K562 (cell line): ENCODE measurements at regions not wholly inside any gene's neighbourhood (a gene's known extent, or its start where the extent isn't known, plus 50 kb on each side); places are given as distances from the start of the nearest gene placed in this dataset.

Experiments
- ATAC-seq: fragments of 200-7000 bp; cut with Tn5 transposase; 3 replicates; pipeline ENCODE4 v1.9.1; 2020; ENCODE audit warnings: moderate library complexity
- BruUV-seq: library from RNA; stranded (reverse); fragments of 400-500 nt; replicated peaks from 2 replicates; lab custom pipeline; 2021; lab: Mats Ljungman, UMichigan
- CTCF ChIA-PET: fragments of 300-600 bp; formaldehyde crosslinking; extraction: SDS; loops from one replicate; lab custom pipeline; 2021; ENCODE audit warnings: low intra/inter-chr PET ratio; lab: Yijun Ruan, JAX
- POLR2A ChIA-PET: fragments of 300-600, 350-650 bp; sonication (Branson Sonifier 250); formaldehyde crosslinking; extraction: SDS; loops from one replicate; lab custom pipeline; 2021; ENCODE audit warnings: antibody characterized with exemption, inconsistent platforms; lab: Yijun Ruan, JAX
- DNase-seq, 4 experiments: peaks; one replicate each; pipeline versions ENCODE4 v3.0.0 to v3.0.0-alpha.2; 2011 to 2018; ENCODE audit warnings: low spot score in 3 of 4, mixed read lengths in 3 of 4; ENCODE audit errors: extremely low read depth in 1 of 4
- FAIRE-seq: peaks from 2 replicates; lab custom pipeline; 2011; peaks lifted over from hg19 to GRCh38; lab: Jason Lieb, UNC
- H2AFZ ChIP-seq: 2 replicates; pipeline ENCODE4 v1.6.0; 2011; ENCODE audit warnings: low read depth, low read length, control low read depth, inconsistent platforms
- H3K27ac ChIP-seq: fragments of 200-600 bp; 3 replicates; pipeline ENCODE4 v1.8.0; 2011; ENCODE audit warnings: low read depth, mild to moderate bottlenecking, control low read depth, inconsistent platforms, low read length, moderate library complexity, mixed read lengths; ENCODE audit errors: extremely low read depth
- H3K27me3 ChIP-seq, 2 experiments: fragments of 300-600 bp in 1 of 2; 2 replicates in 1 of 2; 3 replicates in 1 of 2; pipeline versions ENCODE4 v1.6.0 to v1.8.0; 2011; ENCODE audit warnings: inconsistent platforms in 2 of 2, low read length in 2 of 2, mild to moderate bottlenecking in 1 of 2, mixed read lengths in 1 of 2, moderate library complexity in 1 of 2; ENCODE audit not compliant: control insufficient read depth in 2 of 2, insufficient read depth in 2 of 2
- H3K36me3 ChIP-seq: fragments of 300-600 bp; 3 replicates; pipeline ENCODE4 v1.8.0; 2011; ENCODE audit warnings: mild to moderate bottlenecking, low read length, inconsistent platforms; ENCODE audit not compliant: control insufficient read depth, insufficient read depth
- H3K4me1 ChIP-seq, 2 experiments: fragments of 200-600 bp in 1 of 2; replicated peaks in 1 of 2; 2 replicates in 1 of 2; 3 replicates in 1 of 2; pipeline versions ENCODE4 v1.5.1 to v1.8.0; 2011; ENCODE audit warnings: inconsistent platforms in 2 of 2, low read length in 2 of 2, mild to moderate bottlenecking in 1 of 2, mixed read lengths in 1 of 2, moderate library complexity in 1 of 2; ENCODE audit not compliant: control insufficient read depth in 2 of 2, insufficient read depth in 2 of 2
- H3K4me2 ChIP-seq: 2 replicates; pipeline ENCODE4 v1.6.1; 2011; ENCODE audit warnings: low read length, control low read depth, inconsistent platforms, mixed read lengths; ENCODE audit not compliant: insufficient read depth
- H3K4me3 ChIP-seq: fragments of 200-600 bp; sonication (generic), shearing (Covaris generic); 2 replicates; pipeline ENCODE4 v1.5.1; 2016; ENCODE audit warnings: control low read depth, inconsistent platforms
- H3K79me2 ChIP-seq: fragments of 200-600 bp; 3 replicates; pipeline ENCODE4 v1.8.0; 2011; ENCODE audit warnings: low read length, inconsistent platforms; ENCODE audit not compliant: control insufficient read depth, insufficient read depth
- H3K9ac ChIP-seq, 2 experiments: 2 replicates each; pipeline versions ENCODE4 v1.6.0 to v1.6.1; 2011; ENCODE audit warnings: low read depth in 2 of 2, low read length in 2 of 2, control low read depth in 1 of 2, inconsistent platforms in 1 of 2, mild to moderate bottlenecking in 1 of 2, mixed read lengths in 1 of 2; ENCODE audit not compliant: insufficient read depth in 1 of 2
- H3K9me1 ChIP-seq: one replicate; pipeline ENCODE4 v1.6.0; 2011; ENCODE audit warnings: inconsistent platforms, mild to moderate bottlenecking, low read length, moderate library complexity; ENCODE audit not compliant: control insufficient read depth, insufficient read depth
- H3K9me3 ChIP-seq: replicated peaks from 2 replicates; pipeline ENCODE4 v1.5.1; 2011; ENCODE audit warnings: low read depth, low read length, inconsistent platforms; ENCODE audit not compliant: control insufficient read depth, insufficient read depth
- H4K20me1 ChIP-seq: replicated peaks from 2 replicates; pipeline ENCODE4 v1.6.1; 2011; ENCODE audit warnings: low read length, inconsistent platforms, mixed read lengths; ENCODE audit not compliant: control insufficient read depth, insufficient read depth
- BRCA1 ChIP-seq, 2 experiments: fragments of 450-650 bp in 1 of 2; sonication (generic) in 1 of 2; formaldehyde crosslinking in 1 of 2; IDR thresholded peaks; 2 replicates each; pipeline versions ENCODE4 v1.5.0 to v1.6.1; 2017 to 2020; ENCODE audit warnings: mild to moderate bottlenecking in 1 of 2, missing genetic modification reagents in 1 of 2
- C11orf30 ChIP-seq: fragments of 450-650 bp; IDR thresholded peaks from 2 replicates; pipeline ENCODE4 v1.6.1; 2016; ENCODE audit warnings: low read depth, mild to moderate bottlenecking
- CSDE1 ChIP-seq, 2 experiments: fragments of 450-650 bp; IDR thresholded peaks; 2 replicates each; pipeline ENCODE4 v1.6.1; 2016; ENCODE audit warnings: mild to moderate bottlenecking in 1 of 2
- KLF6 ChIP-seq: fragments of 250-450 bp; sonication (Bioruptor Pico); IDR thresholded peaks from 2 replicates; pipeline ENCODE4 v1.4.0; 2020; ENCODE audit warnings: mild to moderate bottlenecking, moderate library complexity, borderline replicate concordance
- MAFG ChIP-seq: fragments of 450-650 bp; conservative IDR thresholded peaks from 2 replicates; pipeline ENCODE4 v1.6.1; 2016; ENCODE audit warnings: missing genetic modification characterization, missing compliant biosample characterization
- MTA2 ChIP-seq: fragments of 450-650 bp; IDR thresholded peaks from 2 replicates; pipeline ENCODE4 v1.6.1; 2016; ENCODE audit warnings: low read depth
- NCOA4 ChIP-seq: fragments of 450-650 bp; IDR thresholded peaks from 2 replicates; pipeline ENCODE4 v1.6.1; 2018; ENCODE audit warnings: mild to moderate bottlenecking; ENCODE audit not compliant: partially characterized antibody
- NFYB ChIP-seq: IDR thresholded peaks from 2 replicates; pipeline ENCODE4 v1.6.1; 2011; ENCODE audit warnings: mild to moderate bottlenecking, moderate library complexity; ENCODE audit not compliant: insufficient read length; ENCODE audit errors: extremely low read depth
- NR4A1 ChIP-seq, 2 experiments: fragments of 250-450 bp in 1 of 2; fragments of 450-650 bp in 1 of 2; sonication (Bioruptor Pico) in 1 of 2; IDR thresholded peaks; 2 replicates each; pipeline versions ENCODE4 v1.4.0 to v1.6.1; 2016 to 2020; ENCODE audit warnings: mild to moderate bottlenecking in 2 of 2, missing compliant biosample characterization in 1 of 2, missing genetic modification characterization in 1 of 2, moderate library complexity in 1 of 2
- POLR2B ChIP-seq: fragments of 450-650 bp; IDR thresholded peaks from 2 replicates; pipeline ENCODE4 v1.6.1; 2018; ENCODE audit warnings: low read depth; ENCODE audit not compliant: partially characterized antibody
- PPARD ChIP-seq: fragments of 250-450 bp; sonication (Bioruptor Pico); IDR thresholded peaks from 2 replicates; pipeline ENCODE4 v1.8.0; 2022; ENCODE audit warnings: inconsistent platforms, mild to moderate bottlenecking, moderate library complexity
- SAFB2 ChIP-seq: fragments of 200-400 bp; formaldehyde crosslinking; IDR thresholded peaks from 2 replicates; pipeline ENCODE4 v1.6.1; 2018; ENCODE audit warnings: borderline replicate concordance, low read length, low read depth, moderate library complexity; ENCODE audit not compliant: severe bottlenecking
- YY1 ChIP-seq, 3 experiments: IDR thresholded peaks; 2 replicates each; pipeline ENCODE4 v1.6.1; 2011; ENCODE audit warnings: low read length in 2 of 3, mild to moderate bottlenecking in 2 of 3, moderate library complexity in 2 of 3, borderline replicate concordance in 1 of 3, control low read depth in 1 of 3, low read depth in 1 of 3; ENCODE audit not compliant: insufficient read depth in 3 of 3, insufficient replicate concordance in 2 of 3, control insufficient read depth in 1 of 3, insufficient read length in 1 of 3; ENCODE audit errors: extremely low read depth in 1 of 3
- ZNF121 ChIP-seq: sonication (generic); formaldehyde crosslinking; conservative IDR thresholded peaks from 2 replicates; pipeline ENCODE4 v1.8.0; 2022; ENCODE audit warnings: missing genetic modification reagents
- ZNF165 ChIP-seq: fragments of 250-450 bp; sonication (Bioruptor Pico); IDR thresholded peaks from 2 replicates; pipeline ENCODE4 v1.4.0; 2020; ENCODE audit warnings: borderline replicate concordance
- WGBS: fragments of 100-300 bp; shearing (Covaris generic); methylation state at CpG from one replicate; pipeline ENCODE4 v1.1.6; 2016; ENCODE audit warnings: low coverage, mixed read lengths; ENCODE audit not compliant: insufficient coverage; ENCODE audit errors: missing lambda C conversion rate; 5-methylcytosine and 5-hydroxymethylcytosine counted together
- in situ Hi-C: fragments of 300-500 bp; cut with MboI; formaldehyde crosslinking; loops from 4 replicates; pipeline ENCODE4 v1.15.0; 2018; ENCODE audit warnings: inconsistent platforms, mixed read lengths
- intact Hi-C: fragments of 100-400 bp; cut with micrococcal nuclease; formaldehyde crosslinking; loops from 2 replicates; pipeline ENCODE4 v1.14.2; 2022
- TF ChIP-seq, protein P1 (sequence below): sonication (generic); formaldehyde crosslinking; IDR thresholded peaks from 2 replicates; pipeline ENCODE4 v1.8.0; 2022; ENCODE audit warnings: mild to moderate bottlenecking, missing genetic modification reagents

- ChIA-PET CTCF (no interaction called here), POLR2A (interaction anchor here (2.1 kb wide), 1 partner anchor 13 kb away, joined by 4 read pairs; no protein-coding TSS in a partner anchor)
- Histone ChIP-seq H3K27ac (no peak overlapping the region), H2AFZ (no peak overlapping the region), H3K27me3 (peaks cover 8 to 25% of the 10 kb centered on the region in 2 experiments), H3K4me2 (no peak overlapping the region), H3K36me3 (no peaks in the 10 kb centered on the region), H3K79me2 (no peaks in the 10 kb centered on the region), H3K9ac (no peak overlapping the region), H3K4me3 (no peak overlapping the region), H4K20me1 (no peaks in the 10 kb centered on the region), H3K9me3 (no peaks in the 10 kb centered on the region), H3K9me1 (no peaks in the 10 kb centered on the region), H3K4me1 (no peaks in the 10 kb centered on the region; a peak in 1 of 5 replicates)
- TF ChIP-seq KLF6 (CRISPR knock-in tag): no peak
- no peak for TF ChIP-seq ZNF121
- TF ChIP-seq YY1 (IDR thresholded peaks at IDR 0.05; ENCODE audit: borderline replicate concordance in 1 of 3, control insufficient read depth in 1 of 3, extremely low read depth in 1 of 3, insufficient read depth in 3 of 3, insufficient read length in 1 of 3, insufficient replicate concordance in 2 of 3, low read depth in 1 of 3, low read length in 2 of 3): no peak
- no peak for TF ChIP-seq CSDE1 (IDR thresholded peaks at IDR 0.05)
- DNase-seq (no peak), FAIRE-seq (no peak), ATAC-seq (no peak)
- in situ Hi-C loops: no loop called here
- 2% methylated on average over 4 of the region's 4 CpGs for WGBS
- BruUV-seq: no TSS peak
- intact Hi-C loops: no loop called here
These were observed 97.9 kb downstream of the FOXF2 start for GRCh38 chr6:1487239-1487638.

DNA sequence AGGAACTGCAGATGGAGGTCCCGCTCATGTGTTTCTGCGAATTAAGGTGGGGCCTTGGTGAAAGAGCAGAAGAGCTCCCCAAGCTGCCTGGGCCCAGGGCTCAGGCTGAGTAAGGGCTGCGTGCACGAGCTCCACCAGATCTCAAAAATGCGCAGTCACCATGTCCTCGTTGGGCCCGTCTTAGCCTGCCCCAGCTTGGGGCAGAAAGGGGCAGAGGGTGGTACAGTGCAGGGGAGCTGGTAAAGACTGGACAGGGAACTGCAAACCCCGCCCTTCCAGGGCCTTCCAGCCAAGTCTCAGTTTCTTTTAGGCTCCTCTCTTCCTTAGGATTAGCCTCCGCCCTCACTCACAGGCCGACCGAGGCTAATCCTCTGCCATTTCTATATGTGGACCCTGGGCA lies 101.6 kb downstream of the FOXF2 start:
- Histone ChIP-seq H3K9me3 (no peaks in the 10 kb centered on the region), H3K4me2 (no peak overlapping the region), H3K9ac (no peak overlapping the region), H3K27ac (no peak overlapping the region), H2AFZ (no peak overlapping the region), H3K36me3 (no peaks in the 10 kb centered on the region), H4K20me1 (no peaks in the 10 kb centered on the region), H3K4me3 (no peak overlapping the region), H3K79me2 (no peaks in the 10 kb centered on the region), H3K4me1 (no peaks in the 10 kb centered on the region; a peak in 1 of 5 replicates), H3K9me1 (no peaks in the 10 kb centered on the region), H3K27me3 (peaks cover 8 to 33% of the 10 kb centered on the region in 2 experiments)
- in situ Hi-C loops (no loop called here), intact Hi-C loops (no loop called here)
- no peak for DNase-seq
- ChIA-PET POLR2A (interaction anchor here (0.6 kb wide), 1 partner anchor 1303 kb away, joined by 3 read pairs; no protein-coding TSS in a partner anchor), CTCF (no interaction called here)
- peak; percentile 25; the same call in 1 of the 3 replicates for ATAC-seq
- no TSS peak for BruUV-seq
- WGBS: 1% methylated on average over 11 of the region's 11 CpGs
- FAIRE-seq: no peak
- no peak for TF ChIP-seq ZNF165 (CRISPR knock-in tag)
- no peak for TF ChIP-seq POLR2B
- TF ChIP-seq PPARD: no peak
- 0 out of 2 replicates have a peak, but pooled peaks have one; percentile 12 for TF ChIP-seq C11orf30
- no peak for TF ChIP-seq MTA2
- TF ChIP-seq NCOA4: no peak
- TF ChIP-seq NR4A1 (CRISPR knock-in tag; IDR thresholded peaks at IDR 0.05): no peak
- TF ChIP-seq NR4A1 (tag; IDR thresholded peaks at IDR 0.05): no peak
- no peak for TF ChIP-seq SAFB2
- TF ChIP-seq, protein P1, sequence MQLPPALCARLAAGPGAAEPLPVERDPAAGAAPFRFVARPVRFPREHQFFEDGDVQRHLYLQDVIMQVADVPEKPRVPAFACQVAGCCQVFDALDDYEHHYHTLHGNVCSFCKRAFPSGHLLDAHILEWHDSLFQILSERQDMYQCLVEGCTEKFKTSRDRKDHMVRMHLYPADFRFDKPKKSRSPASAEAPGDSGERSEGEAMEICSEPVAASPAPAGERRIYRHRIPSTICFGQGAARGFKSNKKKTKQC (CRISPR knock-in tag): no peak
- no peak for TF ChIP-seq NFYB
- no peak for TF ChIP-seq BRCA1 (IDR thresholded peaks at IDR 0.05)
- TF ChIP-seq BRCA1 (CRISPR knock-in tag; IDR thresholded peaks at IDR 0.05): no peak
- TF ChIP-seq MAFG: peak; percentile 51
